Panc1 (cell line): ENCODE measurements at regions not wholly inside any gene's neighbourhood (a gene's known extent, or its start where the extent isn't known, plus 50 kb on each side); places are given as distances from the start of the nearest gene placed in this dataset.

Source experiments
- ATAC-seq: fragments of 200-7000 bp; cut with Tn5 transposase; 2 replicates; pipeline ENCODE4 v1.9.1; 2020; ENCODE audit warnings: mild to moderate bottlenecking, moderate library complexity
- BruUV-seq: library from RNA; stranded (reverse); fragments of 400-500 nt; replicated peaks from 2 replicates; lab custom pipeline; 2021; lab: Mats Ljungman, UMichigan
- CTCF ChIA-PET: fragments of 300-600 bp; sonication (Branson Sonifier 250); formaldehyde crosslinking; loops from one replicate; lab custom pipeline; 2022; ENCODE audit warnings: antibody characterized with exemption; lab: Charles Lee
- POLR2A ChIA-PET: fragments of 300-600 bp; sonication (Branson Sonifier 250); formaldehyde crosslinking; loops from one replicate; lab custom pipeline; 2022; ENCODE audit warnings: antibody characterized with exemption; lab: Charles Lee
- DNase-seq: peaks from one replicate; pipeline ENCODE4 v3.0.0-alpha.2; 2010; ENCODE audit warnings: low read depth, low spot score
- H3K27ac ChIP-seq: 2 replicates; pipeline ENCODE4 v1.5.1; 2011; ENCODE audit warnings: mild to moderate bottlenecking, low read length, inconsistent platforms
- H3K27me3 ChIP-seq: fragments of 200-500 bp; sonication (Bioruptor generic); 2 replicates; pipeline ENCODE4 v1.6.0; 2014; ENCODE audit warnings: low read length, inconsistent platforms; ENCODE audit not compliant: control insufficient read depth, insufficient read depth
- H3K36me3 ChIP-seq: fragments of 200-500 bp; sonication (Bioruptor generic); 2 replicates; pipeline ENCODE4 v1.5.1; 2014; ENCODE audit warnings: inconsistent platforms, mild to moderate bottlenecking, low read length, moderate library complexity; ENCODE audit not compliant: control insufficient read depth, insufficient read depth
- H3K4me1 ChIP-seq: 2 replicates; pipeline ENCODE4 v1.5.1; 2011; ENCODE audit warnings: inconsistent platforms, mild to moderate bottlenecking, low read length, moderate library complexity; ENCODE audit not compliant: control insufficient read depth, insufficient read depth
- H3K4me3 ChIP-seq, 2 experiments: 2 replicates each; pipeline ENCODE4 v1.5.1; 2011 to 2012; ENCODE audit warnings: low read depth in 2 of 2, low read length in 2 of 2, mild to moderate bottlenecking in 2 of 2, inconsistent platforms in 1 of 2, moderate library complexity in 1 of 2
- H3K9me3 ChIP-seq: fragments of 200-500 bp; sonication (Bioruptor generic); 2 replicates; pipeline ENCODE4 v1.5.1; 2014; ENCODE audit warnings: low read depth, mild to moderate bottlenecking, inconsistent platforms, low read length, moderate library complexity; ENCODE audit not compliant: control insufficient read depth, insufficient read depth
- CTCF ChIP-seq: fragments of 450-650 bp; IDR thresholded peaks from 2 replicates; pipeline ENCODE4 v1.5.1; 2017; ENCODE audit warnings: mild to moderate bottlenecking
- POLR2AphosphoS5 ChIP-seq: IDR thresholded peaks from 2 replicates; pipeline ENCODE4 v1.6.1; 2012; ENCODE audit warnings: mild to moderate bottlenecking, low read depth, low read length, moderate library complexity
- REST ChIP-seq, 2 experiments: IDR thresholded peaks; 2 replicates each; pipeline ENCODE4 v1.6.1; 2011 to 2012; ENCODE audit warnings: low read depth in 2 of 2, control low read depth in 1 of 2, low read length in 1 of 2, mild to moderate bottlenecking in 1 of 2, moderate library complexity in 1 of 2; ENCODE audit not compliant: insufficient read depth in 1 of 2
- SIN3A ChIP-seq: IDR thresholded peaks from 2 replicates; pipeline ENCODE4 v1.6.1; 2012; ENCODE audit warnings: low read depth, mild to moderate bottlenecking, low read length, moderate library complexity, borderline replicate concordance; ENCODE audit not compliant: insufficient read depth
- TCF7L2 ChIP-seq: IDR thresholded peaks from 2 replicates; pipeline ENCODE4 v1.6.1; 2011; ENCODE audit warnings: mild to moderate bottlenecking, low read depth, low read length, inconsistent platforms
- in situ Hi-C: cut with HindIII; loops from 2 replicates; pipeline ENCODE4 v1.10.0; 2016; ENCODE audit warnings: low sequenced_read_pairs, low pct_unique_long_range_greater_than_20kb
- intact Hi-C: fragments of 100-400 bp; cut with micrococcal nuclease; formaldehyde crosslinking; loops from one replicate; pipeline ENCODE4 v1.10.0; 2022; ENCODE audit not compliant: unreplicated experiment

- Histone ChIP-seq H3K4me3 (no peak overlapping the region), H3K27ac (no peak overlapping the region), H3K36me3 (no peaks in the 10 kb centered on the region), H3K9me3 (no peaks in the 10 kb centered on the region), H3K4me1 (no peaks in the 10 kb centered on the region), H3K27me3 (no peaks in the 10 kb centered on the region)
- ATAC-seq (no peak), DNase-seq (no peak)
- no TSS peak for BruUV-seq
- POLR2A ChIA-PET: no interaction called here
- in situ Hi-C loops (no loop called here), intact Hi-C loops (no loop called here)
- TF ChIP-seq SIN3A: no peak
- no peak for TF ChIP-seq REST (IDR thresholded peaks at IDR 0.05; ENCODE audit: insufficient read depth in 1 of 2, low read depth in 2 of 2, low read length in 1 of 2)
- TF ChIP-seq TCF7L2: no peak
- TF ChIP-seq POLR2AphosphoS5: no peak
- no peak for TF ChIP-seq CTCF
- CTCF ChIA-PET: no interaction called here
Observed at GRCh38 chr4:175271010-175271630, 353.0 kb downstream of the ADAM29 start.

- TF ChIP-seq REST (IDR thresholded peaks at IDR 0.05; ENCODE audit: insufficient read depth in 1 of 2, low read depth in 2 of 2, low read length in 1 of 2): no peak
- TF ChIP-seq POLR2AphosphoS5: no peak
- TF ChIP-seq TCF7L2: no peak
- TF ChIP-seq CTCF: no peak
- no peak for TF ChIP-seq SIN3A
- no peak for DNase-seq
- in situ Hi-C loops: no loop called here
Observed at GRCh38 chr4:175273995-175274753, 356.0 kb downstream of the ADAM29 start.

More at GRCh38 chr4:175273995-175274753, 356.0 kb downstream of the ADAM29 start:
- ChIA-PET CTCF (no interaction called here), POLR2A (no interaction called here)
- intact Hi-C loops: no loop called here
- no TSS peak for BruUV-seq
- H3K27me3 ChIP-seq: no peaks in the 10 kb centered on the region
- no peaks in the 10 kb centered on the region for H3K4me1 ChIP-seq
- no peak for ATAC-seq
- H3K9me3 ChIP-seq: no peaks in the 10 kb centered on the region
- H3K4me3 ChIP-seq: no peak overlapping the region
- H3K36me3 ChIP-seq: no peaks in the 10 kb centered on the region
- no peak overlapping the region for H3K27ac ChIP-seq
